GM12891 (cell line): ENCODE measurements at regions not wholly inside any gene's neighbourhood (a gene's known extent, or its start where the extent isn't known, plus 50 kb on each side); places are given as distances from the start of the nearest gene placed in this dataset.

Source experiments
- POLR2AphosphoS5 ChIP-seq: IDR thresholded peaks from 2 replicates; pipeline ENCODE4 v1.6.1; 2011; ENCODE audit warnings: low read depth, low read length, control low read depth
- SPI1 ChIP-seq: IDR thresholded peaks from 2 replicates; pipeline ENCODE4 v1.6.1; 2011; ENCODE audit warnings: low read depth, low read length, control low read depth
- TAF1 ChIP-seq: IDR thresholded peaks from 2 replicates; pipeline ENCODE4 v1.6.1; 2011; ENCODE audit warnings: low read depth, low read length, control low read depth

DNA sequence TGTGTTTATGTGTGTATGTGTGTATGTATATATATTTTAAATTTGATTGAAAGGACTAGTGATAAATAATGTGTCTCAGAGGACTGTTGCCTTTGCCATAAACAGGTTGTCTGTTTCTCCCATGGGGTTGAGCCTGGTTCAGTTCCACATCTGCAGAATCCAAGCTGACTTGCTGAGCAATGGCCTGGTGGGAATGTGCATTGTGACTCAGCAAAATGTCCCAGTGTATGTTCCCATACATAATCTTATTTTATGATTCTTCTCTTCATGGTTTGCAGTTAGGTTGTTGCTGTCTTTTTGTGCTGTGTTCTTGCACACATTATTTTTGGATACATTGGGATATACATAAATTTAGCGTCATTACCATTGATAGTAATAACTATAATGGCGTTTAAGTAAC lies 115.6 kb upstream of the SLC24A3 start:
- TF ChIP-seq POLR2AphosphoS5 (no peak), SPI1 (no peak), TAF1 (no peak)
